Tibial nerve (tissue), 4 donors: ENCODE measurements at regions not wholly inside any gene's neighbourhood (a gene's known extent, or its start where the extent isn't known, plus 50 kb on each side); places are given as distances from the start of the nearest gene placed in this dataset.
A peak's percentile ranks its signal among the peaks of the same experiment; 100 is the strongest.

Source experiments
- DNase-seq, 2 donors: peaks; one replicate each; pipeline ENCODE4 v3.0.0-alpha.2; 2019; ENCODE audit warnings: low spot score in 2 of 2
- H3K27ac ChIP-seq, 4 donors: fragments of 200-600 bp; sonication (generic) in 3 of 4; one replicate each; pipeline ENCODE4 v1.5.1; 2017 to 2019; ENCODE audit warnings: mild to moderate bottlenecking in 1 of 4
- H3K27me3 ChIP-seq, 2 donors: fragments of 200-600 bp; sonication (generic) in 1 of 2; one replicate each; pipeline versions ENCODE4 v1.5.1 to v1.6.0; 2017 to 2019
- H3K36me3 ChIP-seq, 3 donors: fragments of 200-600 bp; sonication (generic); one replicate each; pipeline ENCODE4 v1.5.1; 2018 to 2019
- H3K4me1 ChIP-seq, 4 donors: fragments of 200-600 bp; sonication (generic) in 3 of 4; one replicate each; pipeline ENCODE4 v1.5.1; 2017 to 2019
- H3K4me3 ChIP-seq, 4 donors: fragments of 200-600 bp; sonication (generic) in 3 of 4; one replicate each; pipeline ENCODE4 v1.5.1; 2017 to 2019; ENCODE audit warnings: mild to moderate bottlenecking in 1 of 4, moderate library complexity in 1 of 4
- H3K9me3 ChIP-seq, 4 donors: fragments of 200-600 bp; sonication (generic) in 3 of 4; one replicate each; pipeline ENCODE4 v1.5.1; 2017 to 2019
- EP300 ChIP-seq, 2 donors: sonication (generic); formaldehyde crosslinking; IDR thresholded peaks; one replicate each; pipeline ENCODE4 v1.6.1; 2017; ENCODE audit warnings: antibody characterized with exemption in 2 of 2, mild to moderate bottlenecking in 1 of 2
- POLR2A ChIP-seq, 2 donors: fragments of 450-650 bp; IDR thresholded peaks; one replicate each; pipeline ENCODE4 v1.6.1; 2017; ENCODE audit warnings: antibody characterized with exemption in 2 of 2, mild to moderate bottlenecking in 2 of 2, moderate library complexity in 2 of 2
- WGBS, 2 donors: methylation state at CpG; one replicate each; pipeline ENCODE4 v1.1.5; 2018; 5-methylcytosine and 5-hydroxymethylcytosine counted together
- TF ChIP-seq, protein P1 (sequence below), 5 experiments: fragments of 200-600 bp in 3 of 5; fragments of 450-650 bp in 2 of 5; sonication (generic) in 3 of 5; IDR thresholded peaks; one replicate each; pipeline ENCODE4 v1.5.1; 2016 to 2019; ENCODE audit warnings: antibody characterized with exemption in 5 of 5, mild to moderate bottlenecking in 3 of 5, moderate library complexity in 2 of 5

DNA sequence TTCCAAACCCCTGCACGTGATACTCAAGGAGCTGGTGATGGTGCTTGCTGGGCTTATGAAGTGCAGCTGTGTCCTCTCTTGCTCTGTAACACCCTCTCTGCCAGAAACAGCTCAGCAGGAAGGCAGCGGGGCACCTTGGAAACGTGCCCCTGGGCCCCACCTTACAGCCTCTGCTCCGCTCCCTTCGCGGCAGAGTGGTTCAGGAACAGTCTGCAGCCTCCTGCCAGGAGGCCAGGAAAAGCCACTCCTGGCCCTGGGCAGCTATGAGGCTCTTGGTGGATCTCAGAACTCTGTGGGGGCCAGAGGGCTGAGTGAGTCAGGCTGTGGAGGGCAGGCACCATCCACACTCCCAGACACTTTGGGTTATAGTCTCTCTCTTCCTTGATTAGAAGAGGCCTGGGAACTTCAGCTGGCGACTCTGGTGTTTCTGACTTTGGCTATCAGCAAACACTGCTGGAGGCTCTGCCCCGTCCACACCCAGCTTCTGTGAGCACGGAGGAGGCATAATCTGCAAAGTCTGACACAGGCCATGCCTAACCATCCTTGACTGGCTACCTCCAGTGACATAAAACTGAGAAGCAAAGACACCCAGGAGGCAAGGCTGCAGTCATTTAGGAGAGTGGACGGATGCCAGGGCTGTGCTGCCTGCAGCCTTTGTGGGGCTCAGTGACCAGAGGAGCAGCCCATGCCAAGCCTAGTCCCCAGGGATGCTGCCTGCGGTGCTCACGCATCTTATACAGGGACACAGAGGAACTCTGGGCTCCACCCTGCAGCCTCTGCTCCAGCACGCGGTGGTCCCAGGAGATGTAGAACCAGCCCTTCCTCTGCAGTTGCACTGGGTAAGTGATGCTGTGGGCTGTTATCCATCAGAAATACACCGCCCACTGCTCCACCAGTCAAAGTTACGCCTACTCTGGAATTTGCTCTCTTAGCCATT lies 65.3 kb downstream of the METRNL start:
- 54 to 62% methylated on average over 15 to 16 of the region's 16 CpGs for WGBS, 2 donors
- H3K36me3 ChIP-seq = no peaks in the 10 kb centered on the region
- peak overlapping the region in 1 of 4 donors; percentile 78 for H3K27ac ChIP-seq
- no peaks in the 10 kb centered on the region for H3K27me3 ChIP-seq
- no peak overlapping the region for H3K4me3 ChIP-seq
- peaks cover 0 to 24% (median 2%) of the 10 kb centered on the region in 4 donors for H3K4me1 ChIP-seq
- H3K9me3 ChIP-seq = peaks cover 0 to 7% (median 0%) of the 10 kb centered on the region in 4 donors
- TF ChIP-seq POLR2A (IDR thresholded peaks at IDR 0.05) (no peak), EP300 (IDR thresholded peaks at IDR 0.05) (peak in 1 of 2 donors; percentile 46)
- peak in 1 of 2 donors; percentile 50 for DNase-seq

DNA sequence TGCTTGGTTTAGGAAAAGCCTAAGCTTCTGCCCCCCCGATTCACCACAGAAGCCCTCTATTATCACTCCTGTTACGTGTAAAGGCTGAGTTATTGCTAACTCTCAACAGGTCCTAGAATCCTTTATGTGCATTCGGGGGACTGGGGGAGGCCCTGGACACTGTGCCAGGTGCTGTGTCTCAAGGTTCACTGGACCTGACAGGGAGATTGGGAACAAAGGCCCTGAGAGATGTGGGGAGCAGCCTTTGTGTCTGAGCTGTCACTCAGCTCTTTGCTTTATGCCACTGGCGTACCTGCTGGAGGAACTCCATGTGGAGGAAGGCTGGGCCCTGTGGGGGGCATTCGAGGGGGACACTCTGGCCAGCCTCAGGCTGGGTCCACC lies 65.9 kb downstream of the METRNL start:
- DNase-seq = no peak
- H3K9me3 ChIP-seq = peaks cover 0 to 7% (median 0%) of the 10 kb centered on the region in 4 donors
- no peak overlapping the region for H3K4me3 ChIP-seq
- no peaks in the 10 kb centered on the region for H3K27me3 ChIP-seq
- H3K27ac ChIP-seq = peak overlapping the region in 1 of 4 donors; percentile 78
- H3K36me3 ChIP-seq = no peaks in the 10 kb centered on the region
- 61 to 75% methylated on average over 5 of the region's 5 CpGs for WGBS, 2 donors
- TF ChIP-seq POLR2A (IDR thresholded peaks at IDR 0.05) = no peak
- no peak for TF ChIP-seq EP300 (IDR thresholded peaks at IDR 0.05)
- TF ChIP-seq, protein P1, sequence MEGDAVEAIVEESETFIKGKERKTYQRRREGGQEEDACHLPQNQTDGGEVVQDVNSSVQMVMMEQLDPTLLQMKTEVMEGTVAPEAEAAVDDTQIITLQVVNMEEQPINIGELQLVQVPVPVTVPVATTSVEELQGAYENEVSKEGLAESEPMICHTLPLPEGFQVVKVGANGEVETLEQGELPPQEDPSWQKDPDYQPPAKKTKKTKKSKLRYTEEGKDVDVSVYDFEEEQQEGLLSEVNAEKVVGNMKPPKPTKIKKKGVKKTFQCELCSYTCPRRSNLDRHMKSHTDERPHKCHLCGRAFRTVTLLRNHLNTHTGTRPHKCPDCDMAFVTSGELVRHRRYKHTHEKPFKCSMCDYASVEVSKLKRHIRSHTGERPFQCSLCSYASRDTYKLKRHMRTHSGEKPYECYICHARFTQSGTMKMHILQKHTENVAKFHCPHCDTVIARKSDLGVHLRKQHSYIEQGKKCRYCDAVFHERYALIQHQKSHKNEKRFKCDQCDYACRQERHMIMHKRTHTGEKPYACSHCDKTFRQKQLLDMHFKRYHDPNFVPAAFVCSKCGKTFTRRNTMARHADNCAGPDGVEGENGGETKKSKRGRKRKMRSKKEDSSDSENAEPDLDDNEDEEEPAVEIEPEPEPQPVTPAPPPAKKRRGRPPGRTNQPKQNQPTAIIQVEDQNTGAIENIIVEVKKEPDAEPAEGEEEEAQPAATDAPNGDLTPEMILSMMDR (IDR thresholded peaks at IDR 0.05) = no peak
- peaks cover 0 to 24% (median 2%) of the 10 kb centered on the region in 4 donors for H3K4me1 ChIP-seq

DNA sequence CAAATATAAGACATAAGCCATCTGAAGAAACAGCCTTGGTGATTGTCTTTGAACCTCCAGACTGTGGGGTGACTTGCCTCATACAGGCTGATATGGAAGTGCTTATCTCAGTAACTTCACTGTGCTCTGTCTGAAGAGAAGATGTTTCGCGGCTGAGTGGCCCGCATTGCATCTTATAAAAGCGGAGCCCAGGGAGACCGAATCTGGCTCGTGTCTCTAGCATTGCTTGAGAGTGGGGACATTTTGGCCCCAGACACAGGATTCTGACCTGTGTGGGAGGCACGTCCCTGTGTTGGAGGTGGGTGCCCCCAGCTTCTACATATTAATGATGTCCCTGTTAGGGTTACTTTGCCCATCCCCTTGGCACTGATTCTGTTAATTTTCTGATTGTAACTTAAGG lies 66.4 kb downstream of the METRNL start:
- H3K27ac ChIP-seq = peak overlapping the region in 1 of 4 donors; percentile 78
- H3K9me3 ChIP-seq = peaks cover 0 to 7% (median 0%) of the 10 kb centered on the region in 4 donors
- DNase-seq = no peak
- no peaks in the 10 kb centered on the region for H3K36me3 ChIP-seq
- 75 to 90% methylated on average over 7 of the region's 7 CpGs for WGBS, 2 donors
- TF ChIP-seq POLR2A (IDR thresholded peaks at IDR 0.05) (no peak), EP300 (IDR thresholded peaks at IDR 0.05) (no peak)
- TF ChIP-seq, protein P1 (IDR thresholded peaks at IDR 0.05) = no peak
- no peaks in the 10 kb centered on the region for H3K27me3 ChIP-seq
- no peak overlapping the region for H3K4me3 ChIP-seq
- H3K4me1 ChIP-seq = peaks cover 0 to 29% (median 2%) of the 10 kb centered on the region in 4 donors

DNA sequence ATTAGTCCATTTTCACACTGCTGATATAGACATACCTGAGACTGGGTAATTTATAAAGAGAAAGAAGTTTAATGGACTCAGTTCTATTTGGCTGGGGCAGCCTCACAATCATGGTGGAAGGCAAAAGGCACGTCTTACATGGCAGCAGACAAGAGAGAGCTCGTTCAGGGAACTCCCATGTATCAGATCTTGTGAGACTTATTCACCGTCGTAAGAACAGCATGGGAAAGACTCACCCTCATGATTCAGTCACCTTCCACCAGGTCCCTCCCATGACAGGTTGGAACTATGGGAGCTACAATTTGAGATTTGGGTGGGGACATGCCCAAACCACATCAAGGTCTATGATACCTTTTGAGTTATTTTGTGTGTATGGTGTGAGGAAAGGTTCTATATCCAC lies 66.9 kb downstream of the METRNL start:
- H3K4me3 ChIP-seq = no peak overlapping the region
- TF ChIP-seq EP300 (IDR thresholded peaks at IDR 0.05) = no peak
- TF ChIP-seq POLR2A (IDR thresholded peaks at IDR 0.05) = no peak
- TF ChIP-seq, protein P1 (IDR thresholded peaks at IDR 0.05) = no peak
- H3K27ac ChIP-seq = no peak overlapping the region
- peaks cover 0 to 33% (median 2%) of the 10 kb centered on the region in 4 donors for H3K4me1 ChIP-seq
- DNase-seq = no peak
- no peaks in the 10 kb centered on the region for H3K27me3 ChIP-seq
- peaks cover 0 to 7% (median 0%) of the 10 kb centered on the region in 4 donors for H3K9me3 ChIP-seq
- no peaks in the 10 kb centered on the region for H3K36me3 ChIP-seq
- WGBS, 2 donors = 94 to 98% methylated on average over 4 of the region's 4 CpGs

DNA sequence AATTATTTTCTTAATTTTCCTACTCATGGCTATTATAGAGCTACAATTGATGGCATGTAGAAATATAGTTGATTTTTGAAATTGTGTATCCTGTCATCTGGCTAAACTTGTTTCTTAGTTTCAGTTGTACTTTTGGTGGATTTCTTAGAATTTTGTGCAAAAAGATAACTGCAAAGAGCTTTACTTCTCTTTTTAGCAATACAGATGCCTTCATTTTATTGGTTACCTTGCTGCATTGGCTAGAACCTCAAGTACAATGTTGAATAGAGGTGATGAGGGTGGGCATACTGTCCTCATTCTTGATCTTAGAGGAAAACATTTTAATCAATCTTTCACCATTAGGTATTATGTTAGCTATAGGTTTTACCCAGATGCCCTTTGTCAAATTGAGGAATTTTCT lies 67.9 kb downstream of the METRNL start:
- no peak overlapping the region for H3K27ac ChIP-seq
- no peak for DNase-seq

More for the DNA sequence above, 67.9 kb downstream of the METRNL start:
- Histone ChIP-seq H3K4me3 (no peak overlapping the region), H3K4me1 (peaks cover 0 to 42% (median 9%) of the 10 kb centered on the region in 4 donors), H3K9me3 (peaks cover 0 to 5% (median 0%) of the 10 kb centered on the region in 4 donors), H3K36me3 (no peaks in the 10 kb centered on the region), H3K27me3 (no peaks in the 10 kb centered on the region)
- TF ChIP-seq EP300 (IDR thresholded peaks at IDR 0.05) = no peak
- no peak for TF ChIP-seq POLR2A (IDR thresholded peaks at IDR 0.05)
- TF ChIP-seq, protein P1 (IDR thresholded peaks at IDR 0.05) = no peak
